SK-N-SH (cell line): ENCODE measurements at regions not wholly inside any gene's neighbourhood (a gene's known extent, or its start where the extent isn't known, plus 50 kb on each side); places are given as distances from the start of the nearest gene placed in this dataset.
"Not testable (repeated sequence)": the region's sequence is repeated elsewhere in the genome, so short reads cannot be mapped to it uniquely, and the experiment has no call there.

Experiments
- MAX ChIP-seq: IDR thresholded peaks from 2 replicates; pipeline ENCODE4 v1.4.0; 2012; ENCODE audit warnings: low read depth
- MXI1 ChIP-seq: IDR thresholded peaks from 2 replicates; pipeline ENCODE4 v1.6.1; 2012; ENCODE audit warnings: mild to moderate bottlenecking, low read depth, low read length, improper control_type of control experiment
- NRF1 ChIP-seq: IDR thresholded peaks from 2 replicates; pipeline ENCODE4 v1.6.1; 2012; ENCODE audit warnings: low read depth, mild to moderate bottlenecking, low read length
- POLR2AphosphoS5 ChIP-seq: IDR thresholded peaks from 2 replicates; pipeline ENCODE4 v1.6.1; 2012; ENCODE audit warnings: low read depth, low read length
- RAD21 ChIP-seq: IDR thresholded peaks from 2 replicates; pipeline ENCODE4 v1.6.1; 2012; ENCODE audit warnings: mild to moderate bottlenecking, low read length
- REST ChIP-seq: IDR thresholded peaks from 2 replicates; pipeline ENCODE4 v1.6.1; 2012; ENCODE audit warnings: mild to moderate bottlenecking, low read depth, low read length, moderate library complexity
- SMC3 ChIP-seq: IDR thresholded peaks from 2 replicates; pipeline ENCODE4 v1.6.1; 2012; ENCODE audit warnings: low read depth, low read length, improper control_type of control experiment
- TCF12 ChIP-seq: IDR thresholded peaks from 2 replicates; pipeline ENCODE4 v1.4.0; 2012
- TEAD4 ChIP-seq: IDR thresholded peaks from 2 replicates; pipeline ENCODE4 v1.4.0; 2012; ENCODE audit warnings: mild to moderate bottlenecking, borderline replicate concordance; ENCODE audit not compliant: insufficient read depth
- USF2 ChIP-seq: fragments of 150-350 bp; IDR thresholded peaks from 2 replicates; pipeline ENCODE4 v1.6.1; 2017; ENCODE audit warnings: antibody characterized with exemption, low read length, low read depth, borderline replicate concordance
- TF ChIP-seq, protein P1 (sequence below): IDR thresholded peaks from 2 replicates; pipeline ENCODE4 v1.4.0; 2012; ENCODE audit warnings: low read depth, borderline replicate concordance
- TF ChIP-seq, protein P2 (sequence below): fragments of 200-600 bp; sonication (generic); IDR thresholded peaks from 2 replicates; pipeline ENCODE4 v1.6.1; 2017; ENCODE audit warnings: antibody characterized with exemption, mild to moderate bottlenecking, moderate library complexity
- TF ChIP-seq, protein P3 (sequence below): IDR thresholded peaks from 2 replicates; pipeline ENCODE4; 2012

DNA sequence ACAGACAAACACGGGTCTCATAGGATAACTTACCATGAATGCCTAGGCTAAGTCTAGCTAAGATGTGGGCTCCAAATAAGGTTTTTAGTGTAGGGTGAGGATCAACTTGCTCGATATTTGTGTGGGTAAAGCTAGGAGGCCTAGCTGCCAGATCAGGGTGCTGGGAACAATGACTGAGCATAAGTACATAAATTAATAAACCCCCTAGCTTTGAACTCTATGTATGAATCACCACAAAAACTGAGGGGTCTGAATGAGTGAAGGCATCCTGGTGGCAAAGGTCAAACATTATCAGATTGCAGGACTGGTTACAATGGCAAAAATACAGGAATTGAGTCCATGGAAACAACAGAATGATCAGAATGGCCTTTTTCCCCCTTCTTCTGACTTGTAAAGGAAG lies 241.8 kb downstream of the LIPI start:
- TF ChIP-seq MXI1, POLR2AphosphoS5, NRF1, TEAD4, RAD21, TCF12, USF2, REST, MAX, SMC3: not testable (repeated sequence)
- TF ChIP-seq, protein P1, sequence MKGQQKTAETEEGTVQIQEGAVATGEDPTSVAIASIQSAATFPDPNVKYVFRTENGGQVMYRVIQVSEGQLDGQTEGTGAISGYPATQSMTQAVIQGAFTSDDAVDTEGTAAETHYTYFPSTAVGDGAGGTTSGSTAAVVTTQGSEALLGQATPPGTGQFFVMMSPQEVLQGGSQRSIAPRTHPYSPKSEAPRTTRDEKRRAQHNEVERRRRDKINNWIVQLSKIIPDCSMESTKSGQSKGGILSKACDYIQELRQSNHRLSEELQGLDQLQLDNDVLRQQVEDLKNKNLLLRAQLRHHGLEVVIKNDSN = not testable (repeated sequence)
- TF ChIP-seq, protein P2, sequence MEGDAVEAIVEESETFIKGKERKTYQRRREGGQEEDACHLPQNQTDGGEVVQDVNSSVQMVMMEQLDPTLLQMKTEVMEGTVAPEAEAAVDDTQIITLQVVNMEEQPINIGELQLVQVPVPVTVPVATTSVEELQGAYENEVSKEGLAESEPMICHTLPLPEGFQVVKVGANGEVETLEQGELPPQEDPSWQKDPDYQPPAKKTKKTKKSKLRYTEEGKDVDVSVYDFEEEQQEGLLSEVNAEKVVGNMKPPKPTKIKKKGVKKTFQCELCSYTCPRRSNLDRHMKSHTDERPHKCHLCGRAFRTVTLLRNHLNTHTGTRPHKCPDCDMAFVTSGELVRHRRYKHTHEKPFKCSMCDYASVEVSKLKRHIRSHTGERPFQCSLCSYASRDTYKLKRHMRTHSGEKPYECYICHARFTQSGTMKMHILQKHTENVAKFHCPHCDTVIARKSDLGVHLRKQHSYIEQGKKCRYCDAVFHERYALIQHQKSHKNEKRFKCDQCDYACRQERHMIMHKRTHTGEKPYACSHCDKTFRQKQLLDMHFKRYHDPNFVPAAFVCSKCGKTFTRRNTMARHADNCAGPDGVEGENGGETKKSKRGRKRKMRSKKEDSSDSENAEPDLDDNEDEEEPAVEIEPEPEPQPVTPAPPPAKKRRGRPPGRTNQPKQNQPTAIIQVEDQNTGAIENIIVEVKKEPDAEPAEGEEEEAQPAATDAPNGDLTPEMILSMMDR = not testable (repeated sequence)
- TF ChIP-seq, protein P3, sequence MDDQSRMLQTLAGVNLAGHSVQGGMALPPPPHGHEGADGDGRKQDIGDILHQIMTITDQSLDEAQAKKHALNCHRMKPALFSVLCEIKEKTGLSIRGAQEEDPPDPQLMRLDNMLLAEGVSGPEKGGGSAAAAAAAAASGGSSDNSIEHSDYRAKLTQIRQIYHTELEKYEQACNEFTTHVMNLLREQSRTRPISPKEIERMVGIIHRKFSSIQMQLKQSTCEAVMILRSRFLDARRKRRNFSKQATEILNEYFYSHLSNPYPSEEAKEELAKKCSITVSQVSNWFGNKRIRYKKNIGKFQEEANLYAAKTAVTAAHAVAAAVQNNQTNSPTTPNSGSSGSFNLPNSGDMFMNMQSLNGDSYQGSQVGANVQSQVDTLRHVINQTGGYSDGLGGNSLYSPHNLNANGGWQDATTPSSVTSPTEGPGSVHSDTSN = not testable (repeated sequence)
